Esophagus squamous epithelium (tissue), 5 donors: ENCODE measurements at regions not wholly inside any gene's neighbourhood (a gene's known extent, or its start where the extent isn't known, plus 50 kb on each side); places are given as distances from the start of the nearest gene placed in this dataset.

ENCODE experiments used
- DNase-seq: peaks from one replicate; lab custom pipeline; 2025; lab: John Stamatoyannopoulos, UW
- H3K27ac ChIP-seq, 4 donors: fragments of 200-600 bp; sonication (generic); one replicate each; pipeline ENCODE4 v1.5.1; 2016 to 2019; ENCODE audit warnings: mild to moderate bottlenecking in 1 of 4
- H3K27me3 ChIP-seq, 4 donors: fragments of 200-600 bp; sonication (generic); 1 replicate in 3 of 4; 2 replicates in 1 of 4; pipeline versions ENCODE4 v1.5.1 to v1.6.0; 2017 to 2021; ENCODE audit warnings: antibody characterized with exemption in 1 of 4
- H3K36me3 ChIP-seq, 3 donors: fragments of 200-600 bp; sonication (generic); one replicate each; pipeline ENCODE4 v1.5.1; 2016 to 2019
- H3K4me1 ChIP-seq, 3 donors: fragments of 200-600 bp; sonication (generic); one replicate each; pipeline ENCODE4 v1.5.1; 2017 to 2019
- H3K4me3 ChIP-seq, 4 donors: fragments of 200-600 bp; sonication (generic); 1 replicate in 3 of 4; 2 replicates in 1 of 4; pipeline ENCODE4 v1.5.1; 2016 to 2019; ENCODE audit warnings: mild to moderate bottlenecking in 2 of 4, moderate library complexity in 1 of 4
- H3K9me3 ChIP-seq, 3 donors: fragments of 200-600 bp; sonication (generic); one replicate each; pipeline ENCODE4 v1.5.1; 2016 to 2019
- POLR2A ChIP-seq, 4 donors: fragments of 450-650 bp; IDR thresholded peaks; one replicate each; pipeline ENCODE4 v1.6.1; 2017; ENCODE audit warnings: antibody characterized with exemption in 4 of 4, mild to moderate bottlenecking in 4 of 4, moderate library complexity in 3 of 4
- WGBS, 2 donors: methylation state at CpG; one replicate each; pipeline ENCODE4 v1.1.5; 2018; 5-methylcytosine and 5-hydroxymethylcytosine counted together
- intact Hi-C: fragments of 100-400 bp; cut with DNase I; formaldehyde crosslinking; loops from one replicate; pipeline ENCODE4 v1.15.0; 2022
- TF ChIP-seq, protein P1 (sequence below), 6 experiments: fragments of 450-650 bp in 4 of 6; fragments of 200-600 bp in 2 of 6; sonication (generic) in 2 of 6; IDR thresholded peaks; one replicate each; pipeline ENCODE4 v1.5.1; 2016 to 2019; ENCODE audit warnings: antibody characterized with exemption in 6 of 6, mild to moderate bottlenecking in 4 of 6, moderate library complexity in 4 of 6
- donor health status: DM: yes; HTN: yes; CAD: no.

DNA sequence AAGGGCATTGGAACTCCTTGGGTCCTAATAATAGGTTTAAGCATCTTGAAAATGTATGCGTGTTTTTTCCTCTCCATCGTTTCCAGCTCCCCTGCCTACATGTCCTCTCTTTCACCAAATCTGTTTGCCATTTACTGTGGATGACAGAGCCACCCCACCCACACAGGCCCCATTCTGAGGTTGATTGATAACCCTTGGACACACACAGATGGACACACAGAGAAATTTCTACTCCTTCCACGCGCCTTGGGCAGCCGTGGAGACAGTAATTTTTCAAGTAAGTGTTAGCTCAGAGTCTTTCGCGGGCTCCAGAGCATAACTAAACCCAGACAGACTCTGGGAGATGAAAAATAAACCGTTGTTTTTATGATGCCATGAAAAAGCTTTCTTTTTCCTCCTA is 103.3 kb upstream of the NLRP1 start:
- H3K27ac ChIP-seq: no peak overlapping the region
- H3K36me3 ChIP-seq: no peaks in the 10 kb centered on the region
- WGBS, 2 donors: 60 to 78% methylated on average over 8 of the region's 8 CpGs
- DNase-seq: no peak
- peaks cover 0 to 56% (median 0%) of the 10 kb centered on the region in 4 donors for H3K27me3 ChIP-seq
- no peak for TF ChIP-seq POLR2A (IDR thresholded peaks at IDR 0.05)
- TF ChIP-seq, protein P1, sequence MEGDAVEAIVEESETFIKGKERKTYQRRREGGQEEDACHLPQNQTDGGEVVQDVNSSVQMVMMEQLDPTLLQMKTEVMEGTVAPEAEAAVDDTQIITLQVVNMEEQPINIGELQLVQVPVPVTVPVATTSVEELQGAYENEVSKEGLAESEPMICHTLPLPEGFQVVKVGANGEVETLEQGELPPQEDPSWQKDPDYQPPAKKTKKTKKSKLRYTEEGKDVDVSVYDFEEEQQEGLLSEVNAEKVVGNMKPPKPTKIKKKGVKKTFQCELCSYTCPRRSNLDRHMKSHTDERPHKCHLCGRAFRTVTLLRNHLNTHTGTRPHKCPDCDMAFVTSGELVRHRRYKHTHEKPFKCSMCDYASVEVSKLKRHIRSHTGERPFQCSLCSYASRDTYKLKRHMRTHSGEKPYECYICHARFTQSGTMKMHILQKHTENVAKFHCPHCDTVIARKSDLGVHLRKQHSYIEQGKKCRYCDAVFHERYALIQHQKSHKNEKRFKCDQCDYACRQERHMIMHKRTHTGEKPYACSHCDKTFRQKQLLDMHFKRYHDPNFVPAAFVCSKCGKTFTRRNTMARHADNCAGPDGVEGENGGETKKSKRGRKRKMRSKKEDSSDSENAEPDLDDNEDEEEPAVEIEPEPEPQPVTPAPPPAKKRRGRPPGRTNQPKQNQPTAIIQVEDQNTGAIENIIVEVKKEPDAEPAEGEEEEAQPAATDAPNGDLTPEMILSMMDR (IDR thresholded peaks at IDR 0.05): no peak
- intact Hi-C loops: no loop called here
- H3K4me3 ChIP-seq: no peak overlapping the region
- no peaks in the 10 kb centered on the region for H3K4me1 ChIP-seq
- no peaks in the 10 kb centered on the region for H3K9me3 ChIP-seq

DNA sequence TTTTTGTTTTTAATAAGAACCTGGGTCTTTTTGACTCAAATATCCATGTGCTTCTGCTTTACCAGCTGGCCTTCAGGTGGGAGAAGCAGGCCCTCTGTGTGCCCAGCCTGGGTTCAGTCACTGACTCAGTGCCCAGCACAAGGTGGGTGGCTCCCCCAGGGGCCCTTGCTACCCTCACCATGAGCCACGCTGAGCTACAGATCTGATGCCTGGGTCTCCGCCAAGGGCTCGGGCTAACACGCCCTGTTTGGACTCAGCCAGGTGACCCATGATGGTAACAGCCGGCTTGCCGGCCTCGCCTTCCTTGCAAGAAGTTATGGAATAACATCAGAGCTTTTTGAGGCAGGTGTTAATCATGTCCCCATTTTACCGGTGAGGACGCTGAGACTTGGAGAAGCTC is 109.5 kb upstream of the NLRP1 start:
- Histone ChIP-seq H3K4me3 (no peak overlapping the region), H3K4me1 (no peaks in the 10 kb centered on the region), H3K27me3 (peaks cover 0 to 62% (median 0%) of the 10 kb centered on the region in 4 donors), H3K36me3 (no peaks in the 10 kb centered on the region), H3K27ac (no peak overlapping the region), H3K9me3 (peaks cover 0 to 2% (median 0%) of the 10 kb centered on the region in 3 donors)
- WGBS, 2 donors: 40 to 58% methylated on average over 3 to 5 of the region's 9 CpGs
- TF ChIP-seq, protein P1 (IDR thresholded peaks at IDR 0.05): no peak
- TF ChIP-seq POLR2A (IDR thresholded peaks at IDR 0.05): no peak
- intact Hi-C loops: no loop called here
- DNase-seq: no peak

DNA sequence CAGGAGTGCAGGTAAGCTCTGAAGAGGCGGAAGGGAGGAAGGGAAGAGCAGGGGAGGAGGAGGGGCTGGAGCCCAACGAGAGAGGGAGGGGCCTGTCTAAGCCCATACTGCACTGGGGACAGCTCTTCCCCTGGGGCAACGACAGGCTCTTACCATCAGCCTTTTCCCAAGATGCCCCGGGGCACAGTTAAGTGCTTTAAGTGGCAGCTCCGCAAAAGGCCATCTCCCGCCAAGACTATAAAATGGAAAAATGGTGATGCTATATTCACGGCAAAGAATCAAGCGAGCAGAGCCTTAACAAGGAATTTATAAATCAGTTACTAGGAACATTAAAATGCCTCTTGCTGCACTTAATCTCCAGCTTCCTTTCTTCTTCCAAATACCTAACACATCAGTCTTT is 110.2 kb upstream of the NLRP1 start:
- intact Hi-C loops: no loop called here
- peaks cover 0 to 9% (median 0%) of the 10 kb centered on the region in 3 donors for H3K9me3 ChIP-seq
- TF ChIP-seq POLR2A (IDR thresholded peaks at IDR 0.05): no peak
- TF ChIP-seq, protein P1 (IDR thresholded peaks at IDR 0.05): no peak
- no peaks in the 10 kb centered on the region for H3K4me1 ChIP-seq
- 31 to 53% methylated on average over 8 of the region's 8 CpGs for WGBS, 2 donors
- H3K27ac ChIP-seq: no peak overlapping the region
- peaks cover 0 to 65% (median 0%) of the 10 kb centered on the region in 4 donors for H3K27me3 ChIP-seq
- H3K4me3 ChIP-seq: no peak overlapping the region
- DNase-seq: no peak
- H3K36me3 ChIP-seq: no peaks in the 10 kb centered on the region

DNA sequence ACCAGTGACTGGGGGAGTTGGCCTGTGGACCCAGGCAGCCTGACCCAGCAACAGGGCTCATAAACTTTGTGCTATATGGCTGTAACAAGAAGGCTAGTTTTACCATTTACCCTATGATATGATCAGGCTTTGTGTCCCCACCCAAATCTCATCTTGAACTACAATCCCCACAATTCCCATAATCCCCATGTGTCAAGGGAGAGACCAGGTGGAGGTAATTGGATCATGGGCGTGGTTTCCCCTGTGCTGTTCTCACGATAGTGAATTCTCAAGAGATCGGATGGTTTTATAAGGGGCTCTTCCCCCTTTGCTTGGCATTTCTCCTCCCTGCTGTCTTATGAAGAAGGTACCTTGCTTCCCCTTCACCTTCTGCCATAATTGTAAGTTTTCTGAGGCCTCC is 111.2 kb upstream of the NLRP1 start:
- H3K27ac ChIP-seq: no peak overlapping the region
- WGBS, 2 donors: 63 to 75% methylated on average over 3 of the region's 3 CpGs
- intact Hi-C loops: no loop called here
- DNase-seq: no peak
- TF ChIP-seq, protein P1 (IDR thresholded peaks at IDR 0.05): no peak
- TF ChIP-seq POLR2A (IDR thresholded peaks at IDR 0.05): no peak
- H3K4me3 ChIP-seq: no peak overlapping the region
- H3K36me3 ChIP-seq: no peaks in the 10 kb centered on the region
- H3K27me3 ChIP-seq: peaks cover 0 to 67% (median 0%) of the 10 kb centered on the region in 4 donors
- no peaks in the 10 kb centered on the region for H3K4me1 ChIP-seq
- H3K9me3 ChIP-seq: peaks cover 0 to 10% (median 0%) of the 10 kb centered on the region in 3 donors

DNA sequence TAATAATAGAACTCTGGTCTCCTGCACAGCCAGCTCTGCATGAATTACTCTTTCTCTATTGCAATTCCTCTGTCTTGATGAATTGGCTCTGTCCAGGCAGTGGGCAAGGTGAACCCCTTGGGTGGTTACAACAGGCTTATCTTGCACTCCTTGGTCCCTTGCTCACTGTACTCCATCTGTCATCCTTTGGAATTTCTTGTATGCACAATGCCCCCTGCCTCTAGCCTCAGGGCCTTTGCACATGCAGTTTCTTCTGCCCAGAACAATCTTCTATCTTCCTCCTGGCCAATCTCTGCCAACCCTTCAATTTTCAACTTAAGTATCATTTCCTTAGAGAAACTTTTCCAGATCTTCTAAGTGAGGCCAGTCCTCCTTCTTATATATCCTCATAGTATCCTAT is 114.7 kb upstream of the NLRP1 start:
- intact Hi-C loops: no loop called here
- no peak overlapping the region for H3K4me3 ChIP-seq
- H3K4me1 ChIP-seq: no peaks in the 10 kb centered on the region
- no peak overlapping the region for H3K27ac ChIP-seq
- DNase-seq: no peak
- H3K36me3 ChIP-seq: no peaks in the 10 kb centered on the region
- H3K27me3 ChIP-seq: peaks cover 0 to 76% (median 0%) of the 10 kb centered on the region in 4 donors
- no peak for TF ChIP-seq POLR2A (IDR thresholded peaks at IDR 0.05)
- TF ChIP-seq, protein P1 (IDR thresholded peaks at IDR 0.05): no peak
- peaks cover 0 to 10% (median 0%) of the 10 kb centered on the region in 3 donors for H3K9me3 ChIP-seq
